ENCODE measurements at regions not wholly inside any gene's neighbourhood (a gene's known extent, or its start where the extent isn't known, plus 50 kb on each side); places are given as distances from the start of the nearest gene placed in this dataset.

- no peak for TF ChIP-seq CTCF (IDR thresholded peaks at IDR 0.05)
- no peak for TF ChIP-seq POLR2A (IDR thresholded peaks at IDR 0.05)
- no peak for TF ChIP-seq POLR2AphosphoS5 (IDR thresholded peaks at IDR 0.05)
Measured at GRCh38 chr18:60024857-60025256, 125.1 kb downstream of the PMAIP1 start.

All from prostate gland (tissue), 2 donors.